GM18517 (cell line): ENCODE measurements at regions not wholly inside any gene's neighbourhood (a gene's known extent, or its start where the extent isn't known, plus 50 kb on each side); places are given as distances from the start of the nearest gene placed in this dataset.
"Not testable (repeated sequence)": the region's sequence is repeated elsewhere in the genome, so short reads cannot be mapped to it uniquely, and the experiment has no call there.

ENCODE experiments used
- ATAC-seq: cut with Tn5 transposase; IDR thresholded peaks from one replicate; pipeline ENCODE4 v1.9.1; 2021; ENCODE audit warnings: mild to moderate bottlenecking, moderate library complexity; ENCODE audit not compliant: unreplicated experiment

DNA sequence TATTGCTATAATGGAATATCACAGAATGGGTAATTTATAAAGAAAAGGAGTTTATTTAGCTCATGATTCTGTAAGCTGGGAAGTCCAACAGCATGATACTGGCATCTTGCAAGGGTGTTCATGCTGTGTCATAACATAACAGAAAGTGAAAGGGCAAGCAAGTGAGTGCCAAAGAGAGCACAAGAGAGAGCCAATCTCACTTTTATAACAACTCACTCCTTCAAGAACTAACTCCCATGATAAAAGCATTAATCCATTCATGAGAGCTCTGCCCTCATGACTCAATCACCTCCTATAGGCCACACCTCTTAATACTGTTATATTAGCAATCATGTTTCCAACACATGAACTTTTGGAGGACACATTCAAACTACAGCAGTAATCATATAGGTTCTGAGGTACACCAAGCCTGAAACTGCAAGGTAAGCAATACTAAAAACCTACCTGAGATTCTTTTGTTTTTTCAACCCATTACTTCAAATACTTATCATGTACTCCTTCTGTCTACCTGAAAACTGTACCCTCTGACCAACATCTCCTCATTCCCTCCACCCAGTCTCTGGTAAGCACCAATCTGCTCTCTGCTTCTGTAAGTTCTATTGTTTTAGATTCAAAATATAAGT, 219.7 kb downstream of the MTERF1 start:
- no peak for ATAC-seq

DNA sequence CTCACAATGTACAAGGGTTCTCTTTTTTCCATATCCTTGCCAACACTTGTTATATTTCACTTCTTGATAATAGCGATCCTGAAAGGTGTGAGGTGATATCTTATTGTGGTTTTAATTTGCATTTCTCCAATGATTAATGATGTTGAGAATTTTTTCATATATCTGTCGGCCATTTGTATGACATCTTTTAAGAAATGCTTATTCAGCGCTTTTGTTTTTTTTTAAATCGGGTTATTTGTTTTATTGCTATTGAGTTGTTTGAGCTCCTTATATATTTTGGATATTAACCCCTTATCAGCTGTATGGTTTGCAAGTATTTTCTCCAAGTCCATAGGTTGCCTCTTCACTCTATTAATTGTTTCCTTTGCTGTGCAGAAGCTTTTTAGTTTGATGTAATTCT, 218.8 kb downstream of the MTERF1 start:
- no peak for ATAC-seq

DNA sequence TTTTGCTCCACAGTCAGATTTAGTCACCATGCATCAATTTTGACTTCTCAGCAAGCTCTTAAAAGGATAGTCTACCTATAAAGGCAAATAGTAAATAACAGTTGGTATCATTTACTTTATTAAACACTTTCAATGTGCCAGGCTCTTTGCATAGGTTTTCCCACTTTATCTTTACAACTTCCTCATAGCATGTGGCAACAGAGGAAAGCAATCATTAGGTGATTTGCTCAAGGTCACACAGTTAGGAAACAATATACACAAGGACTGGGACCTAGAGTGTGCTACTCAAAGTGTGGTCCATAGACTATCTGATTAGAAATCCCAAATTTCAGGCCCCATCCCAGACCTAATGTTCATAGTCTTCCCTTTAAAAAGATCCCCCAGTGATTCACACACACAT, 212.3 kb downstream of the MTERF1 start:
- no peak for ATAC-seq

DNA sequence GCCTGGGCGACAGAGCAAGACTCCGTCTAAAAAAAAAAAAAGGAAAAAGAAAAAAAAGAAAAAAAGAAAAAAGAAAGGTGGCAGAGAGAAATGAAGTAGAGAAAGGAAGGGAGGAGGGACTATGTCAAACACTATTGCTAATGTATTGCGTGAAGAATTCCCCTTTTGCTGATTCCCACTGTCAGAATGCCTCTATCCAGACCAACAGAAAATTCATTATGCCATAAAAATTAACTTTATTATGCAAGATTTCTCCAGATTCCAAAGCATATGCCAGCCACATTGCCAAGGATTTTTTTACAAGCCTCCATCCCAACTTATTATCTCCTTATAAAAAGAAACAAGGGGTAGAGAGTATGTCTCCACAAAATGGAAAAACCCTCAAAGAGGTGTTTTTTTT, 209.3 kb downstream of the MTERF1 start:
- ATAC-seq = no peak

GRCh38 chr7:91674470-91674869, 206.0 kb downstream of the MTERF1 start:
- ATAC-seq = no peak

DNA sequence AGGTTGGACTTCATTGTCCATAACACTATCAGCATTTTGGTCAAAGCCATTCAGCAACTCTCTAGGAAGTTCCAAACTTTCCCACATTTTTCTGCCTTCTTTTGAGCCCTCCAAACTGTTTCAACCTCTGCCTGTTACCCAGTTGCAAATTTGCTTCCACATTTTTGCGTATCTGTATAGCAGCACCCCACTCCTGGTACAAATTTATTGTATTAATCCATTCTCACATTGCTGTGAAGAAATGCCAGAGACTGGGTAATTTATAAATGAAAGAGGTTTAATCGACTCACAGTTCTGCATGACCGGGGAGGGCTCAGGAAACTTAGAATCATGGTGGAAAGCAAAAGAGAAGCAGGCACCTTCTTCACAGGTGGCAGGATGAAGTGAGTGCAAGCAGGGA, 198.8 kb downstream of the MTERF1 start:
- ATAC-seq = no peak

DNA sequence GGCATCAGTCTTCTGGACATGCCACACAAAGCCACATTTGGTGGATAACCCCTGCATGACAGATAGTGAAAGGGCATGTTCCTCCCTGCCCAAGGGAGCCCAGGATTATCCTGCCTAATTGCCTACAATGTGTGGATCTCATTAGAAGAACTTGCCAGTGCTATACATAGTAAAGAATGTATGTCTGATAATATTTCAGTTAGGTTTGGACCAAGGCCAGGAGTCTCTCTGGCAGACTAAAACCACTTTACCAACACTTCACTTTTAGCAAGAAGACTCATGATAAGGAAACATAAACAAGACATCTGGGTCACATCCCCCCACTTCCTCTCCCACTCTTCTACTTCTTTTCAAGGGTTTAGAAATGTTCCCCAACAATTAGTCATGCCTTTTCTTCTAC, 196.7 kb downstream of the MTERF1 start:
- ATAC-seq = no peak

- ATAC-seq = no peak
These were observed 195.0 kb downstream of the MTERF1 start for GRCh38 chr7:91685544-91685943.

DNA sequence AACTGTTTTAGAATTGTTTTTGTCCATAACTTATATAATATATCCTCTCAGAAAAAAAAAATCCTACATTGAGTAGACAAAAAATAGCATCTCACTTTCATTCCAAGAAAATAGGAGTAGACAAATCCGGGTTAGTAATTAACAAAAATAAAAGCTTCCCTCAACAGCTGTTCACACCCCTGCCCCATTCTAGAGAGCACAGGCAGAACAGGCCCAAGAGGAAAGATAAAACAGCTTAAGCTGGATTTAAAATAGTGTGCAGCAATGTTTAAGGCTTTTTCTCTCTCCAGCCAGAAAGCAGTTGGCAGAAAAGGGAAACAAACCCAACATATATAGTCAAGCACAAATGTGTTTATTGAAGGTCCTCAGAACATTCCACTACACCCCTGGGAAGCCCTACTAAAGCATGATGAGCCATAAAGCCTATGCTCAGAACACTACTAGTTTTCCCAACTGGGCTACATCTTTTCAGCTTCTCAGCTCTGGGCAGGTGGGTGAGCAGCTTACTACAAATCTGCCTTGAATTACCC, 189.9 kb downstream of the MTERF1 start:
- ATAC-seq = no peak

GRCh38 chr7:91691865-91692264, 188.6 kb downstream of the MTERF1 start:
- no peak for ATAC-seq

DNA sequence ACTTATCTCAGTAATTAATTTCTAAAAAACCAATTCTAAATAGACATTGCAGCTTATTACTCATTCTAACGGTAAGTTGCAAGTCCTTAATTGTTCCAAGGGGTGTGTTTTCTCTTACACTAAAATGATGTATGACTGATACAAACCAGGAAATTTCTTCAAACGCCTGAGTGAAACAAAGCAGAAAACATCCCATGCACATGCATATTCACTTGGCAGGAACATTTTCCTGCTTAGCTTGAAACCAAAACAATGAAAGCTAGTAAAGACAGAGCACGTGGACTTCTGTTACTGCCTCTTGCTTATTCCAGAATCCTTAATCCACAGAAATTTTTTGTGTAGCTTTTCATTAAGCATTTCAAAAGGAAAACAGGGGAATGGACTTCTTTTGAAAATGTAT, 187.7 kb downstream of the MTERF1 start:
- ATAC-seq = no peak

DNA sequence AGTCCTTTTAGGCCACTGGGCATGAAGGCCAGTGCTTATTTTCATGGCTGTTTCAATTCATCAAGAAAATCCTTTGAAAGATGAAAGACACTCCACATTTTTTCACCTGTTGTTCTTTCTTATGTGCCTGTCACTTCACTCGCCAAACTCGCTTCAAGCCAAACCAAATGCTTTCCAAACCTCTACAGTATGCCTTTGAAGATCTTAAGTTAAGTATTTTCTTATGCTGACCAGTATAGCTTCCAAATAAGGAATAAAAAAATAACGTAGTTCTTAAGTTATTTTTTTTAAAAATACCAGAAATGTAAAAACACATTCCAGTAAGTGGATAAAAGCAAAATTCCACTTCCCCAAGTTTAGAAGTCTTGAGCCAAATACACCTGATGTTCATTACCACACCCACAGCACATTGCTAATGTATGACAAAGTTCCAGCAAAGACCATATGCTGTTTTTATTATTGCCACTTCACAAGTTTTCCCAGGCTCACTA, 186.1 kb downstream of the MTERF1 start:
- ATAC-seq = no peak

DNA sequence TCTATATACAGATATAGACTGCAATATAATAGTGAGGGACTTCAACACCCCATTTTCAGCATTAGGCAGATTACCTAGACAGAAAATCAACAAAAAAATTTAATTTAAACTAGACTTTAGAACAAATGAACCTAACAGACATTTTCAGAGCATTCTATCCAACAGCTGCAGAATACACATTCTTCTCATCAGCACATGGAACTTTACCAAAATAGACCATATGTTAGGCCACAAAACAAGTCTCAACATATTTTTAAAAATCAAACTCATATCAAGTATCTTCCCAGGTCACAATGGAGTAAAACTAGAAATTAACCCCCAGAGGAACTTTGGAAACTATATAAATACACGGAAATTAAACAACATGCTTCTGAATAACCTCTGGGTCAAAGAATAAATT, 169.6 kb downstream of the MTERF1 start:
- no peak for ATAC-seq

GRCh38 chr7:91713669-91714068, 166.8 kb downstream of the MTERF1 start:
- ATAC-seq = no peak

- ATAC-seq = no peak
These were observed 162.6 kb downstream of the MTERF1 start for GRCh38 chr7:91717681-91718470.

- ATAC-seq = no peak
These were observed 161.5 kb downstream of the MTERF1 start for GRCh38 chr7:91719008-91719407.

DNA sequence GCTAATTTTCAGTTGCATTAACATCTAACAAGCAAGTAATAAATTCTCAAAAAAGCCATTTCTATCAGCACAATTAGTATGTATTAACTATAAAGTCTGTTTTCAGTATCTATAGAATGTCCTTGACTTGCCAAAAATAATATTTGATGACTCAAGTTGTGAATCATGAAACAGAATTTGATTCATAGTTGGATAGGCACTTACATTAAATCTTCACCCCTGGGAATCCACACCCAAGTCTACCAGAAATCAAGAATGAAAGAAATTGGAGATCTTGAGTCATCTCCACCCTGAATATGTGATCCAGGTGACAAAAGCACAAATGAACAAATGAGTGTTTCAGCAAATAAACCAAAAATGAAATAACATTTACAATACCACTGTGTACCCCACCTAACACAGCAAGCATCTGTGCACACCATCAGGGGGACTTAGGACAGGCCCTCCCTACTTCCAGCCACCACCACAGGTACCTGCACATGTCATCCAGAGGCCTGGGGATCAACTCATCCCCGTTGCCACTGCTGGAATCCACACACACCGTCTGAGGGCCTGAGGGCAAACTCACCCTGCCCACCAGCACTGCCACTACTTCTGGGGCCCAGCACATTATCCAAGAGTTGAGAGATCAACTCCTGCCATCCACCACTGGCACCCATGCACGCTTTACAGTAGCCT, 160.1 kb downstream of the MTERF1 start:
- ATAC-seq = no peak

DNA sequence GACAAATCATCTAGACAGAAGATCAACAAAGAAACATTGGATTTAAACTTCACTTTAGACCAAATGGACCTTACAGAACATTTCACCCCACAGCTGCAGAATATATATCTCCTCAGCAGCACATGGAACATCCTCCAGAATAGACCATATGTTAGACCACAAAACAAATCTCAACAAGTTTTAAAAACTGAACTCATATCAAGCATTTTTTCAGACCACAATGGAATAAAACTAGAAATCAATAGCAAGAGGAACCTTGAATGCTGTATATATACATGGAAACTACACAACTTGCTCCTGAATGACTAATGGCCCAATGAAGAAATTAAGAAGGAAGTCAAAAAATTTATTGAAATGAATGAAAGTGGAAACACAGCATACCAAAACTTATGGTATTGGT, 157.7 kb downstream of the MTERF1 start:
- ATAC-seq = no peak

GRCh38 chr7:91729046-91729445, 151.5 kb downstream of the MTERF1 start:
- not testable (repeated sequence) for ATAC-seq

DNA sequence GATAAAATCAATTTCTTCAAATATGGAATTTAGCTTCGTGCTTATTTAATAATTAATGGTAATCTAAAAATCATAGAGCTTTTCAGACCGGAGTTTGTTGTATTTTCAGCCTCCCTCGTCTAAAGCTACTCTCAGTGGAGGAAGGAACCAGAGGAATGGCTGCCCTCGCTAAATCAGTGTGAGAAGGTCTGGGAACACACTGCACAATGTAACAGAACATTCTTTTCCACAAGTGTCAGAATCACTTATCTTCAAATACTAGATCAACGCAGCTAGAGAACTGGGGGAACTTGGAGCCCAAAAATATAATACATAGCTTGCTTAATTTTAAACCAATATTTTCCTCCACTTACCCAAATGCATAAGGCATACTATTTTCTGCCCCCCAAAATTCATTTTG, 148.5 kb downstream of the MTERF1 start:
- no peak for ATAC-seq

DNA sequence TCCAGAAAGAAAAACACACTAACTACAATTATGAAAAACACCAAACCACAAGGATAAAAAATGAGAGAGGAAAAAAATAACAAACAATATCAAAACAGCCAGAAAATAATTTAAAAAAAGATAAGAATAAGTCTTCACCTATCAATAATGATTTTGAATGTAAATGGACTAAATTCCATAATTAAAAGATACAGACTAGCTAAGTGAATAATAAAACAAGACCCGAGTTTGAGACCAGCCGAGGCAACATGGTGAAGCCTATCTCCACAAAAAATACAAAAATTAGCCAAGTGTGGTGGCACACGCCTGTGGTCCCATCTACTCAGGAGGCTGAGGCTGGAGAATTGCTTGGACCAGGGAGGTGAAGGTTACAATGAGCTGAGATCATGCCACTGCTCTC, 131.1 kb downstream of the MTERF1 start:
- no peak for ATAC-seq

DNA sequence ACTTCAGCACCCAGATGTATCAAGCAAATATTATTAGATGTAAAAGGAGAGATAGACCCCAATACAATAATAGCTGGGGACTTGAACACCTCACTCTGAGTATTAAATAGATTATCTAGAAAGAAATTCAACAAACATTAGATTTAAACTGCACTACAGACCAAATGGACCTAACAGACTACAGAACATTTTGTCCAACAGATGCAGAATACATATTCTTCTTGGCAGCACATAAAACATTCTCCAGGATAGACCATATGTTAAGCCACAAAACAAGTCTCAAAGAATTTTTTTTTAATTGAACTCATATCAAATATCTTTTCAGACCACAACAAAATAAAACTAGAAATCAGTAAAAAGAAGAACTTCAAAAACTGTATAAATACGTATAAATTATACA, 130.4 kb downstream of the MTERF1 start:
- no peak for ATAC-seq
